IMR-90 (cell line): ENCODE measurements at regions not wholly inside any gene's neighbourhood (a gene's known extent, or its start where the extent isn't known, plus 50 kb on each side); places are given as distances from the start of the nearest gene placed in this dataset.

Source experiments
- ATAC-seq: fragments of 200-7000 bp; cut with Tn5 transposase; 2 replicates; pipeline ENCODE4 v1.9.1; 2020; ENCODE audit warnings: low read depth, mild to moderate bottlenecking, moderate library complexity
- BruUV-seq: library from RNA; stranded (reverse); fragments of 400-500 nt; replicated peaks from 2 replicates; lab custom pipeline; 2021; lab: Mats Ljungman, UMichigan
- CTCF ChIA-PET: fragments of 300-600 bp; formaldehyde crosslinking; extraction: SDS; loops from one replicate; lab custom pipeline; 2021; ENCODE audit warnings: antibody characterized with exemption; lab: Yijun Ruan, JAX
- POLR2A ChIA-PET: fragments of 300-600 bp; sonication (Branson Sonifier 250); formaldehyde crosslinking; loops from one replicate; lab custom pipeline; 2022; ENCODE audit warnings: antibody characterized with exemption; ENCODE audit not compliant: unreplicated experiment; lab: Charles Lee
- DNase-seq: peaks from one replicate; pipeline ENCODE4 v3.0.0; 2013
- H2AFZ ChIP-seq: replicated peaks from 2 replicates; pipeline ENCODE3; 2013; ENCODE audit warnings: low read length, mild to moderate bottlenecking; ENCODE audit not compliant: poor library complexity
- H2AK5ac ChIP-seq: 2 replicates; pipeline ENCODE4 v1.6.1; 2013; ENCODE audit warnings: low read depth, low read length, inconsistent platforms
- H2AK9ac ChIP-seq: replicated peaks from 2 replicates; pipeline ENCODE3; 2013; ENCODE audit warnings: mild to moderate bottlenecking, low read depth, low read length, moderate library complexity; ENCODE audit not compliant: poor library complexity
- H2BK120ac ChIP-seq: 2 replicates; pipeline ENCODE4 v1.6.1; 2013; ENCODE audit warnings: low read depth, low read length, inconsistent platforms
- H2BK15ac ChIP-seq: 3 replicates; pipeline ENCODE4 v1.6.1; 2013; ENCODE audit warnings: low read depth, low read length, inconsistent platforms
- H2BK20ac ChIP-seq: 2 replicates; pipeline ENCODE4 v1.6.1; 2013; ENCODE audit warnings: low read depth, mild to moderate bottlenecking, inconsistent platforms, low read length, moderate library complexity
- H2BK5ac ChIP-seq: 2 replicates; pipeline ENCODE4 v1.6.1; 2013; ENCODE audit warnings: mild to moderate bottlenecking, low read depth, low read length, inconsistent platforms; ENCODE audit not compliant: poor library complexity, severe bottlenecking
- H3K14ac ChIP-seq: replicated peaks from 2 replicates; pipeline ENCODE4 v1.6.1; 2013; ENCODE audit warnings: low read depth, low read length, inconsistent platforms
- H3K18ac ChIP-seq: 2 replicates; pipeline ENCODE4 v1.6.1; 2013; ENCODE audit warnings: low read depth, low read length, control low read depth
- H3K23ac ChIP-seq: 2 replicates; pipeline ENCODE4 v1.6.1; 2013; ENCODE audit warnings: low read depth, low read length, inconsistent platforms
- H3K27ac ChIP-seq: 2 replicates; pipeline ENCODE4 v1.5.1; 2013; ENCODE audit warnings: mild to moderate bottlenecking, control low read depth, low read length; ENCODE audit not compliant: insufficient read depth
- H3K27me3 ChIP-seq: 2 replicates; pipeline ENCODE4 v1.6.1; 2013; ENCODE audit warnings: low read length; ENCODE audit not compliant: control insufficient read depth, insufficient read depth
- H3K36me3 ChIP-seq: 2 replicates; pipeline ENCODE4 v1.6.1; 2013; ENCODE audit warnings: low read length, mixed read lengths; ENCODE audit not compliant: control insufficient read depth, insufficient read depth
- H3K4ac ChIP-seq: 2 replicates; pipeline ENCODE4 v1.6.1; 2013; ENCODE audit warnings: low read depth, low read length, inconsistent platforms
- H3K4me1 ChIP-seq: 2 replicates; pipeline ENCODE4 v1.6.1; 2013; ENCODE audit warnings: low read length, mixed read lengths; ENCODE audit not compliant: control insufficient read depth, insufficient read depth
- H3K4me2 ChIP-seq: 2 replicates; pipeline ENCODE4 v1.6.1; 2013; ENCODE audit warnings: low read depth, mild to moderate bottlenecking, control low read depth, low read length, moderate library complexity
- H3K4me3 ChIP-seq: 2 replicates; pipeline ENCODE4 v1.5.1; 2013; ENCODE audit warnings: low read depth, mild to moderate bottlenecking, control low read depth, low read length, moderate library complexity; ENCODE audit not compliant: insufficient read depth
- H3K56ac ChIP-seq: 2 replicates; pipeline ENCODE4 v1.6.1; 2013; ENCODE audit warnings: low read length, inconsistent platforms; ENCODE audit not compliant: insufficient read depth; ENCODE audit errors: extremely low read depth
- H3K79me1 ChIP-seq, 2 experiments: 2 replicates each; pipeline ENCODE4 v1.6.1; 2013; ENCODE audit warnings: low read length in 2 of 2, inconsistent platforms in 1 of 2, low read depth in 1 of 2
- H3K9ac ChIP-seq: 2 replicates; pipeline ENCODE4 v1.6.1; 2013; ENCODE audit warnings: low read depth, low read length, control low read depth
- H3K9me1 ChIP-seq: 2 replicates; pipeline ENCODE4 v1.6.1; 2013; ENCODE audit warnings: low read length, inconsistent platforms; ENCODE audit not compliant: insufficient read depth
- H3K9me3 ChIP-seq: 2 replicates; pipeline ENCODE4 v1.6.1; 2013; ENCODE audit warnings: low read length; ENCODE audit not compliant: control insufficient read depth, insufficient read depth
- H4K20me1 ChIP-seq: 2 replicates; pipeline ENCODE4 v1.6.1; 2013; ENCODE audit warnings: low read length, inconsistent platforms; ENCODE audit not compliant: insufficient read depth
- H4K5ac ChIP-seq: 2 replicates; pipeline ENCODE4 v1.6.1; 2013; ENCODE audit warnings: mild to moderate bottlenecking, low read depth, low read length, control low read depth
- H4K8ac ChIP-seq, 2 experiments: 2 replicates each; pipeline ENCODE4 v1.6.1; 2013; ENCODE audit warnings: low read depth in 2 of 2, low read length in 2 of 2, control low read depth in 1 of 2, inconsistent platforms in 1 of 2
- H4K91ac ChIP-seq: 2 replicates; pipeline ENCODE4 v1.6.1; 2013; ENCODE audit warnings: low read depth, low read length, inconsistent platforms; ENCODE audit not compliant: insufficient read depth
- BHLHE40 ChIP-seq: fragments of 150-350 bp; IDR thresholded peaks from 2 replicates; pipeline ENCODE4 v1.6.1; 2016; ENCODE audit warnings: mild to moderate bottlenecking, low read depth, low read length
- ELK1 ChIP-seq: fragments of 150-350 bp; IDR thresholded peaks from 2 replicates; pipeline ENCODE4 v1.6.1; 2016; ENCODE audit warnings: low read depth, mild to moderate bottlenecking, low read length, moderate library complexity, borderline replicate concordance
- MAZ ChIP-seq: IDR thresholded peaks from 2 replicates; pipeline ENCODE4 v1.6.1; 2012; ENCODE audit warnings: low read depth, mild to moderate bottlenecking, low read length, improper control_type of control experiment, moderate library complexity, borderline replicate concordance
- MXI1 ChIP-seq: IDR thresholded peaks from 2 replicates; pipeline ENCODE4 v1.6.1; 2012; ENCODE audit warnings: low read depth, mild to moderate bottlenecking, low read length, moderate library complexity, borderline replicate concordance
- NFE2L2 ChIP-seq: fragments of 150-350 bp; IDR thresholded peaks from 2 replicates; pipeline ENCODE4 v1.6.1; 2016; ENCODE audit warnings: low read depth, mild to moderate bottlenecking, low read length
- RAD21 ChIP-seq: IDR thresholded peaks from 2 replicates; pipeline ENCODE4 v1.6.1; 2012; ENCODE audit warnings: low read length, improper control_type of control experiment
- RCOR1 ChIP-seq: IDR thresholded peaks from 2 replicates; pipeline ENCODE4 v1.6.1; 2012; ENCODE audit warnings: mild to moderate bottlenecking, low read length, improper control_type of control experiment; ENCODE audit not compliant: insufficient replicate concordance
- WGBS, 2 experiments: methylation state at CpG; one replicate each; pipeline versions ENCODE4 v1.1.5 to v1.1.7; 2013; ENCODE audit warnings: missing lambda C conversion rate in 2 of 2; ENCODE audit not compliant: insufficient read length in 1 of 2; ENCODE audit errors: extremely low coverage in 2 of 2; 5-methylcytosine and 5-hydroxymethylcytosine counted together
- dilution Hi-C: fragments of 300-500 bp; cut with HindIII; formaldehyde crosslinking; loops from one replicate; pipeline ENCODE4 v1.14.3; 2018; ENCODE audit warnings: low sequenced_read_pairs; ENCODE audit not compliant: unreplicated experiment
- in situ Hi-C: fragments of 300-500 bp; cut with MboI; formaldehyde crosslinking; loops from 3 replicates; pipeline ENCODE4 v1.14.3; 2019; ENCODE audit warnings: low sequenced_read_pairs, inconsistent platforms, mixed read lengths
- intact Hi-C: fragments of 100-400 bp; cut with micrococcal nuclease; formaldehyde crosslinking; loops from 2 replicates; pipeline ENCODE4 v1.10.0; 2022

GRCh38 chrX:102841706-102842003 lies 95.4 kb upstream of the RAB40AL start:
- no CpG with 5 or more reads among the region's 2 CpGs for WGBS, 2 experiments
- Histone ChIP-seq H2AK9ac (no peak overlapping the region), H3K4me2 (no peak overlapping the region), H2BK5ac (no peak overlapping the region), H4K8ac (no peak overlapping the region), H3K9me3 (no peaks in the 10 kb centered on the region), H3K79me1 (no peaks in the 10 kb centered on the region), H3K23ac (no peak overlapping the region), H4K20me1 (no peaks in the 10 kb centered on the region), H2BK20ac (no peak overlapping the region), H3K56ac (no peak overlapping the region), H3K4me3 (no peak overlapping the region), H3K9me1 (no peaks in the 10 kb centered on the region), H2BK120ac (no peak overlapping the region), H3K4ac (no peak overlapping the region), H3K14ac (no peak overlapping the region), H4K5ac (no peak overlapping the region), H3K9ac (no peak overlapping the region), H3K36me3 (no peaks in the 10 kb centered on the region), H3K4me1 (no peaks in the 10 kb centered on the region), H2BK15ac (no peak overlapping the region), H2AFZ (no peak overlapping the region), H3K27me3 (no peaks in the 10 kb centered on the region; the same call in 1 of the 2 replicates), H3K27ac (no peak overlapping the region), H4K91ac (no peak overlapping the region), H3K18ac (no peak overlapping the region), H2AK5ac (no peak overlapping the region)
- BruUV-seq = no TSS peak
- no peak for DNase-seq
- no peak for ATAC-seq
- TF ChIP-seq RCOR1 = no peak
- TF ChIP-seq MAZ = no peak
- TF ChIP-seq BHLHE40 = no peak
- TF ChIP-seq RAD21 = no peak
- no peak for TF ChIP-seq NFE2L2
- TF ChIP-seq MXI1 = no peak
- TF ChIP-seq ELK1 = no peak
- CTCF ChIA-PET = no interaction called here
- POLR2A ChIA-PET = no interaction called here
- dilution Hi-C loops = no loop called here
- intact Hi-C loops = no loop called here
- in situ Hi-C loops = no loop called here
